Heart right ventricle (tissue), 16 donors: ENCODE measurements at regions not wholly inside any gene's neighbourhood (a gene's known extent, or its start where the extent isn't known, plus 50 kb on each side); places are given as distances from the start of the nearest gene placed in this dataset.

ENCODE experiments used
- ATAC-seq, 8 donors: fragments of 200-7000 bp; cut with Tn5 transposase; one replicate each; pipeline ENCODE4 v1.9.1; 2020; ENCODE audit warnings: mild to moderate bottlenecking in 8 of 8, moderate library complexity in 8 of 8, moderate number of reproducible peaks in 1 of 8
- DNase-seq, 2 donors: peaks; one replicate each; pipeline ENCODE4 v3.0.0-alpha.2; 2020
- H3K27ac ChIP-seq, 10 donors: fragments of 200-600 bp; sonication (generic) in 2 of 10; one replicate each; pipeline versions ENCODE4 v1.5.0 to v1.8.0; 2020 to 2022; ENCODE audit warnings: mild to moderate bottlenecking in 3 of 10
- H3K27me3 ChIP-seq, 7 donors: fragments of 200-600 bp; one replicate each; pipeline ENCODE4 v1.8.0; 2021 to 2022; ENCODE audit warnings: mild to moderate bottlenecking in 2 of 7
- H3K36me3 ChIP-seq, 9 donors: fragments of 200-600 bp; sonication (generic) in 1 of 9; one replicate each; pipeline versions ENCODE4 v1.5.0 to v1.8.0; 2020 to 2022; ENCODE audit warnings: mild to moderate bottlenecking in 2 of 9
- H3K4me1 ChIP-seq, 9 donors: fragments of 200-600 bp; sonication (generic) in 1 of 9; one replicate each; pipeline versions ENCODE4 v1.5.0 to v1.8.0; 2020 to 2022; ENCODE audit warnings: mild to moderate bottlenecking in 4 of 9
- H3K4me3 ChIP-seq, 10 donors: fragments of 200-600 bp; sonication (generic) in 2 of 10; one replicate each; pipeline versions ENCODE4 v1.5.0 to v1.8.0; 2020 to 2022; ENCODE audit warnings: mild to moderate bottlenecking in 7 of 10, moderate library complexity in 2 of 10
- H3K9me3 ChIP-seq, 11 donors: fragments of 200-600 bp in 10 of 11; sonication (generic) in 2 of 11; one replicate each; pipeline versions ENCODE4 v1.5.0 to v1.8.0; 2013 to 2022; ENCODE audit warnings: mild to moderate bottlenecking in 2 of 11, control low read depth in 1 of 11, moderate library complexity in 1 of 11
- WGBS, 2 donors: extraction: QIAGEN DNeasy Blood & Tissue Kit; methylation state at CpG; one replicate each; pipeline ENCODE4 v1.1.7; 2013; ENCODE audit warnings: inconsistent platforms in 1 of 2; 5-methylcytosine and 5-hydroxymethylcytosine counted together
- intact Hi-C, 10 donors: fragments of 100-400 bp; cut with DNase I; formaldehyde crosslinking; loops; one replicate each; pipeline versions ENCODE4 v1.11.1 to v1.14.2; 2022
- TF ChIP-seq, protein P1 (sequence below), 9 donors: fragments of 200-600 bp; sonication (generic) in 2 of 9; IDR thresholded peaks; one replicate each; pipeline versions ENCODE4 v1.5.0 to v1.8.0; 2021 to 2022; ENCODE audit warnings: antibody characterized with exemption in 9 of 9, mild to moderate bottlenecking in 5 of 9, moderate library complexity in 1 of 9
- donor health status: Arrhythmogenic right ventricular cardiomyopathy.
- donor health status: ischemic (EF 13 %, LVEDD 7.1; RV severe dilation, severe dysfunction).
- donor health status: healthy with polysubstance abuse.
- donor health status: DM: no; HTN: yes; CAD: no.
- donor health status: DM: no; HTN: no; CAD: no.
- donor health status: ischemic (EF 25% LVEDD 6.9; RV normal size, moderate dysfunction).
- donor health status: ischemic (EF 25% LVEDD 5.7; RV mildly dilated, moderate dysfunction).
- donor health status: healthy.
- donor health status: DM: yes; HTN: yes; CAD: no.
- donor health status: Ischemic cardiomyopathy.
- donor health status: ischemic (EF 35%, LVEDD 5.7; RV mildly dilated, moderate dysfunction).
- donor health status: nonischemic (EF 11% LVEDD 7.7; RV severe dilation, severe dysfunction).
- donor health status: DM: yes; HTN: yes; CAD: no.
- donor health status: PGD.
- donor health status: ischemic (EF 29% LVEDD 5.4; RV normal size, mild dysfunction).
- donor health status: nonischemic (EF 23%, LVEDD 6.1; RV moderate dilation, normal function).

DNA sequence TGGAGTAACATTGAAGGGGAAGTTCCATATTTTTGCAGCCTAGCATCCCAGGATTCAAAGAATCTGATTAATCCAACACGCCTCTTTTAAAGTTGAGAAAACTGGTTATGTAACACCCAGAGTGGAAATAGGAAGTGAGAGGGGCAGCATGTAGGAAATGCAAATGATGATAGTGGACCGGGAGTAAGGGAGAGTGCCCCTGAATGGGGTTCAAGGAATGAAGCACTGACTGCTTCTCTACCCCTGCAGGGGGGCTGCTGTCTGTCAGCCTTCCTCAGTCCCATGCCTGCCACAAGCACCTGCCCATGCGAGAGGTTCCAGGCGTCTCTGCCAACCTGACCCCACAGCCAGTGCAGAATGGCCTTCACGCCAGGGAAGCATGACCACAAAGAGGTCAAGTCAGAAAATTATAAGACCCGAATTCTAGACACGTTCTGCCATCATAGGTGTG lies 126.5 kb upstream of the CCND2 start:
- intact Hi-C loops = loop anchor here in 1 of 10 donors (10.0 kb wide), 1 partner anchor 128 kb away; the partner anchor contains the start of gene CCND2
- TF ChIP-seq, protein P1, sequence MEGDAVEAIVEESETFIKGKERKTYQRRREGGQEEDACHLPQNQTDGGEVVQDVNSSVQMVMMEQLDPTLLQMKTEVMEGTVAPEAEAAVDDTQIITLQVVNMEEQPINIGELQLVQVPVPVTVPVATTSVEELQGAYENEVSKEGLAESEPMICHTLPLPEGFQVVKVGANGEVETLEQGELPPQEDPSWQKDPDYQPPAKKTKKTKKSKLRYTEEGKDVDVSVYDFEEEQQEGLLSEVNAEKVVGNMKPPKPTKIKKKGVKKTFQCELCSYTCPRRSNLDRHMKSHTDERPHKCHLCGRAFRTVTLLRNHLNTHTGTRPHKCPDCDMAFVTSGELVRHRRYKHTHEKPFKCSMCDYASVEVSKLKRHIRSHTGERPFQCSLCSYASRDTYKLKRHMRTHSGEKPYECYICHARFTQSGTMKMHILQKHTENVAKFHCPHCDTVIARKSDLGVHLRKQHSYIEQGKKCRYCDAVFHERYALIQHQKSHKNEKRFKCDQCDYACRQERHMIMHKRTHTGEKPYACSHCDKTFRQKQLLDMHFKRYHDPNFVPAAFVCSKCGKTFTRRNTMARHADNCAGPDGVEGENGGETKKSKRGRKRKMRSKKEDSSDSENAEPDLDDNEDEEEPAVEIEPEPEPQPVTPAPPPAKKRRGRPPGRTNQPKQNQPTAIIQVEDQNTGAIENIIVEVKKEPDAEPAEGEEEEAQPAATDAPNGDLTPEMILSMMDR (IDR thresholded peaks at IDR 0.05) = no peak
- DNase-seq (no peak), ATAC-seq (no peak)
- no peak overlapping the region for H3K4me3 ChIP-seq
- H3K36me3 ChIP-seq = no peaks in the 10 kb centered on the region
- WGBS, 2 donors = 69 to 70% methylated on average over 7 of the region's 7 CpGs
- H3K27me3 ChIP-seq = peaks cover 0 to 11% (median 0%) of the 10 kb centered on the region in 7 donors
- peaks cover 0 to 4% (median 0%) of the 10 kb centered on the region in 11 donors for H3K9me3 ChIP-seq
- H3K27ac ChIP-seq = no peak overlapping the region
- peaks cover 0 to 50% (median 0%) of the 10 kb centered on the region in 9 donors for H3K4me1 ChIP-seq

GRCh38 chr12:4145990-4146859 lies 127.3 kb upstream of the CCND2 start:
- no peak overlapping the region for H3K27ac ChIP-seq
- TF ChIP-seq, protein P1 (IDR thresholded peaks at IDR 0.05) = no peak
- no peak overlapping the region for H3K4me3 ChIP-seq
- intact Hi-C loops = loop anchor here in 1 of 10 donors (10.0 kb wide), 1 partner anchor 129 kb away; the partner anchor contains the start of gene CCND2
- H3K36me3 ChIP-seq = no peaks in the 10 kb centered on the region
- 82 to 83% methylated on average over 15 of the region's 15 CpGs for WGBS, 2 donors
- H3K4me1 ChIP-seq = peaks cover 0 to 50% (median 0%) of the 10 kb centered on the region in 9 donors
- DNase-seq (no peak), ATAC-seq (no peak)
- H3K9me3 ChIP-seq = peaks cover 0 to 4% (median 0%) of the 10 kb centered on the region in 11 donors
- peaks cover 0 to 6% (median 0%) of the 10 kb centered on the region in 7 donors for H3K27me3 ChIP-seq

DNA sequence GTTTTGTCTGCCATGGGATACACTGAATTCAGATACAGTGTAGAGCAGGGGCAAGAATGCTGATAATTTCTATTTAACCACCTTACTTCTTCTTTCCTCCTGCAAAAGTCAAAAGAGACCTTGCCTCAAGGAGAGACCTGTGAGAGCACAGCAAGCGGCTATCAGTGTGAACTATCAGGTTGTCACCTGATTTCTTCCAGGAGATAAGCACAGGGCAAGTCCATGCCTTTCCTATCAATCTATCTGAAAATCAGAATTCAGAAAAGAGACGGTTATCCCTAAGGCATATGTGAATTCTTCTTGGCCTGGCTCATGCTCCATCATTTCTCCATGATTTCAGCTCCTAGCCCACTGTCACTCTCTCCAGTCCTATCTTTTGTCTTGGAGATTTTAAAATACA lies 128.9 kb upstream of the CCND2 start:
- intact Hi-C loops = loop anchor here in 1 of 10 donors (10.0 kb wide), 1 partner anchor 130 kb away; the partner anchor contains the start of gene CCND2

DNA sequence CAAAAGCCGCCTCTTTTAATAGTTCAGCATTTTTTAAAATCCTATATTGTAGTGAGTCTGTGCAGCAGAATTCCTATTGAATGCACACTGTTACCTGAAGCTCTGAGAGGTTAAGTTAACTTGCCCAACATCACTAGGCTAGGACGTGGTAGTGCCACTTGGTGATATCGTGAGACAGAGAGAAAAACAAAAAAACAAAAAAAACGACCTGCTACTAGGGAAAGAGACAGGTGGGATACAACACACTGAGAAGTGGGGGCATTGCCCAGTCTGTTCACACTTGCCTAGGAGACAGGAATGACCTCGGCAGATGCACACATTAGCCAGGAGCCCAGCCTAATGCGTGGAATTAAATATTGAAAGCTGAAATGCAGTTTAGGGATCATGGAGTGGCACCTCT lies 129.7 kb upstream of the CCND2 start:
- intact Hi-C loops = loop anchor here in 1 of 10 donors (10.0 kb wide), 1 partner anchor 131 kb away; the partner anchor contains the start of gene CCND2
- peaks cover 0 to 53% (median 0%) of the 10 kb centered on the region in 9 donors for H3K4me1 ChIP-seq

More for the DNA sequence above, 128.9 kb upstream of the CCND2 start:
- Histone ChIP-seq H3K27me3 (peaks cover 0 to 12% (median 0%) of the 10 kb centered on the region in 7 donors), H3K27ac (no peak overlapping the region), H3K9me3 (peaks cover 0 to 4% (median 0%) of the 10 kb centered on the region in 11 donors), H3K4me1 (peaks cover 0 to 56% (median 0%) of the 10 kb centered on the region in 9 donors), H3K4me3 (no peak overlapping the region), H3K36me3 (no peaks in the 10 kb centered on the region)
- 64 to 70% methylated on average over 2 of the region's 2 CpGs for WGBS, 2 donors
- DNase-seq = no peak
- TF ChIP-seq, protein P1 (IDR thresholded peaks at IDR 0.05) = no peak
- no peak for ATAC-seq

More for the DNA sequence above, 129.7 kb upstream of the CCND2 start:
- no peak overlapping the region for H3K27ac ChIP-seq
- no peak for ATAC-seq
- TF ChIP-seq, protein P1 (IDR thresholded peaks at IDR 0.05) = no peak
- peaks cover 0 to 12% (median 0%) of the 10 kb centered on the region in 7 donors for H3K27me3 ChIP-seq
- no peak for DNase-seq
- no peak overlapping the region for H3K4me3 ChIP-seq
- H3K36me3 ChIP-seq = no peaks in the 10 kb centered on the region
- WGBS, 2 donors = 84 to 91% methylated on average over 6 of the region's 6 CpGs
- H3K9me3 ChIP-seq = peaks cover 0 to 4% (median 0%) of the 10 kb centered on the region in 11 donors
